HG03571 (cell line): ENCODE measurements at regions not wholly inside any gene's neighbourhood (a gene's known extent, or its start where the extent isn't known, plus 50 kb on each side); places are given as distances from the start of the nearest gene placed in this dataset.

Experiments
- ATAC-seq: cut with Tn5 transposase; IDR thresholded peaks from one replicate; pipeline ENCODE4 v1.9.1; 2021; ENCODE audit not compliant: unreplicated experiment

- ATAC-seq, result no peak
Observed at GRCh38 chr1:232484856-232485255, 145.1 kb downstream of the SIPA1L2 start.

- ATAC-seq, result no peak
Observed at GRCh38 chr1:232483826-232484225, 146.1 kb downstream of the SIPA1L2 start.

GRCh38 chr1:232481091-232481490, 148.8 kb downstream of the SIPA1L2 start:
- no peak for ATAC-seq

- no peak for ATAC-seq
Observed at GRCh38 chr1:232477728-232478127, 152.2 kb downstream of the SIPA1L2 start.

- ATAC-seq, result no peak
Observed at GRCh38 chr1:232476538-232476950, 153.4 kb downstream of the SIPA1L2 start.

GRCh38 chr1:232474826-232475225, 155.1 kb downstream of the SIPA1L2 start:
- ATAC-seq, result no peak

GRCh38 chr1:232473900-232474299, 156.0 kb downstream of the SIPA1L2 start:
- no peak for ATAC-seq

- no peak for ATAC-seq
Observed at GRCh38 chr1:232473324-232473723, 156.6 kb downstream of the SIPA1L2 start.

- no peak for ATAC-seq
Observed at GRCh38 chr1:232472485-232473041, 157.4 kb downstream of the SIPA1L2 start.

- no peak for ATAC-seq
Observed at GRCh38 chr1:232471250-232471649, 158.7 kb downstream of the SIPA1L2 start.

- ATAC-seq, result no peak
Observed at GRCh38 chr1:232470711-232471110, 159.2 kb downstream of the SIPA1L2 start.

- ATAC-seq, result no peak
Observed at GRCh38 chr1:232468249-232468648, 161.7 kb downstream of the SIPA1L2 start.

- no peak for ATAC-seq
Observed at GRCh38 chr1:232467073-232467760, 162.7 kb downstream of the SIPA1L2 start.

GRCh38 chr1:232464325-232464724, 165.6 kb downstream of the SIPA1L2 start:
- ATAC-seq, result no peak

- ATAC-seq, result no peak
Observed at GRCh38 chr1:232463225-232463624, 166.7 kb downstream of the SIPA1L2 start.

- no peak for ATAC-seq
Observed at GRCh38 chr1:232462213-232462612, 167.7 kb downstream of the SIPA1L2 start.

- ATAC-seq, result no peak
Observed at GRCh38 chr1:232459826-232460225, 170.1 kb downstream of the SIPA1L2 start.

GRCh38 chr1:232459087-232459486, 170.8 kb downstream of the SIPA1L2 start:
- no peak for ATAC-seq

GRCh38 chr1:232457595-232457994, 172.3 kb downstream of the SIPA1L2 start:
- ATAC-seq, result no peak

- no peak for ATAC-seq
Observed at GRCh38 chr1:232456714-232457113, 173.2 kb downstream of the SIPA1L2 start.

- ATAC-seq, result no peak
Observed at GRCh38 chr1:232454227-232454886, 175.6 kb downstream of the SIPA1L2 start.

- ATAC-seq, result no peak
Observed at GRCh38 chr1:232452736-232453440, 177.0 kb downstream of the SIPA1L2 start.
